ENCODE measurements at regions not wholly inside any gene's neighbourhood (a gene's known extent, or its start where the extent isn't known, plus 50 kb on each side); places are given as distances from the start of the nearest gene placed in this dataset.

DNA sequence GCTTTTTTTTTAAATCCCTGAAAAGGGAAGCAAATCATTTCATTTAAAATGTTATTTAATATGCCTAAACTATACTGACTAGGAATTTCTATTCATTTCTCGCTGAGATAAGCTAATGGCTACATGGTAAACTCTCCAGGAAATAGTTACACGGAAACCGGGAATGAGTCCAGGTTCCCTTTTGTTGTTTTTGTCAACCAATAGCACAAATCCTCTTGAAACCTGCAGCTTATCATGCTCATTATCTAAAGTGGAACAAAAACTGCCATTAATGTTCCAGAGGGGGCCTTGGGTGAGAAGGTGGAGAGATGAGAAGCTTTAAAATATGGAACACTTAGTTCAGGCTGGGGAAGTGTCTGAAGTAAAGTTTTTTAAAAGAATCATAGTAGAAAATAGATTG is 113.5 kb upstream of the ALCAM start:
- CTCF ChIA-PET = no interaction called here
- Histone ChIP-seq H3K4me3 (no peak overlapping the region), H3K4me1 (no peaks in the 10 kb centered on the region), H3K27ac (no peak overlapping the region), H3K9me3 (no peaks in the 10 kb centered on the region), H3K4me2 (no peak overlapping the region)
- no peak for DNase-seq (ENCODE audit: low read depth in 1 of 2, low spot score in 1 of 2)
- FAIRE-seq = no peak
- POLR2A ChIA-PET = no interaction called here
- no peak for TF ChIP-seq GATA3 (IDR thresholded peaks at IDR 0.05; ENCODE audit: borderline replicate concordance)
- TF ChIP-seq MAFK (IDR thresholded peaks at IDR 0.05; ENCODE audit: partially characterized antibody) = no peak
- TF ChIP-seq CBX8 (IDR thresholded peaks at IDR 0.05) = no peak
- TF ChIP-seq JUNB (IDR thresholded peaks at IDR 0.05) = no peak
- ATAC-seq = no peak
- WGBS (ENCODE audit: missing lambda C conversion rate) = 71% methylated on average over 3 of the region's 3 CpGs

GRCh38 chr3:105254154-105254553 is 112.6 kb upstream of the ALCAM start:
- WGBS (ENCODE audit: missing lambda C conversion rate) = 75% methylated on average over 2 of the region's 2 CpGs

GRCh38 chr3:105255350-105255749 is 111.4 kb upstream of the ALCAM start:
- 0 out of 6 replicates have a peak, but pooled peaks of 1 of the 2 experiments have one; percentile 30 for ATAC-seq

More at GRCh38 chr3:105254154-105254553, 112.6 kb upstream of the ALCAM start:
- H3K4me1 ChIP-seq = no peaks in the 10 kb centered on the region
- FAIRE-seq (no peak), ATAC-seq (no peak), DNase-seq (ENCODE audit: low read depth in 1 of 2, low spot score in 1 of 2) (no peak)
- ChIA-PET POLR2A (no interaction called here), CTCF (no interaction called here)
- no peak overlapping the region for H3K4me2 ChIP-seq
- TF ChIP-seq MAFK (IDR thresholded peaks at IDR 0.05; ENCODE audit: partially characterized antibody) (no peak), BHLHE40 (IDR thresholded peaks at IDR 0.05; ENCODE audit: low read depth, low read length) (no peak), FOSL2 (IDR thresholded peaks at IDR 0.05) (no peak), FOSL2 (CRISPR knock-in tag; IDR thresholded peaks at IDR 0.05) (no peak), CBX2 (IDR thresholded peaks at IDR 0.05; ENCODE audit: borderline replicate concordance, low read depth) (no peak), JUNB (IDR thresholded peaks at IDR 0.05) (no peak), HDAC2 (IDR thresholded peaks at IDR 0.05) (no peak), CBX8 (IDR thresholded peaks at IDR 0.05) (no peak), ATOH8 (CRISPR knock-in tag; IDR thresholded peaks at IDR 0.05; ENCODE audit: low read depth) (no peak), JUN (IDR thresholded peaks at IDR 0.05) (no peak), FOXS1 (CRISPR knock-in tag; IDR thresholded peaks at IDR 0.05) (no peak), NFE2L2 (conservative IDR thresholded peaks at IDR 0.05; ENCODE audit: low read length) (no peak), PHF8 (IDR thresholded peaks at IDR 0.05; ENCODE audit: borderline replicate concordance, low read depth) (no peak), POLR2A (IDR thresholded peaks at IDR 0.05; ENCODE audit: low read length) (no peak), FOSB (CRISPR knock-in tag; IDR thresholded peaks at IDR 0.05) (no peak), CHD4 (IDR thresholded peaks at IDR 0.05; ENCODE audit: borderline replicate concordance) (no peak), ZC3H11A (IDR thresholded peaks at IDR 0.05) (no peak), ELK1 (IDR thresholded peaks at IDR 0.05; ENCODE audit: low read depth, low read length) (no peak), HOXA7 (CRISPR knock-in tag; IDR thresholded peaks at IDR 0.05) (no peak), EHF (CRISPR knock-in tag; IDR thresholded peaks at IDR 0.05) (no peak)
- TF ChIP-seq, protein P1, sequence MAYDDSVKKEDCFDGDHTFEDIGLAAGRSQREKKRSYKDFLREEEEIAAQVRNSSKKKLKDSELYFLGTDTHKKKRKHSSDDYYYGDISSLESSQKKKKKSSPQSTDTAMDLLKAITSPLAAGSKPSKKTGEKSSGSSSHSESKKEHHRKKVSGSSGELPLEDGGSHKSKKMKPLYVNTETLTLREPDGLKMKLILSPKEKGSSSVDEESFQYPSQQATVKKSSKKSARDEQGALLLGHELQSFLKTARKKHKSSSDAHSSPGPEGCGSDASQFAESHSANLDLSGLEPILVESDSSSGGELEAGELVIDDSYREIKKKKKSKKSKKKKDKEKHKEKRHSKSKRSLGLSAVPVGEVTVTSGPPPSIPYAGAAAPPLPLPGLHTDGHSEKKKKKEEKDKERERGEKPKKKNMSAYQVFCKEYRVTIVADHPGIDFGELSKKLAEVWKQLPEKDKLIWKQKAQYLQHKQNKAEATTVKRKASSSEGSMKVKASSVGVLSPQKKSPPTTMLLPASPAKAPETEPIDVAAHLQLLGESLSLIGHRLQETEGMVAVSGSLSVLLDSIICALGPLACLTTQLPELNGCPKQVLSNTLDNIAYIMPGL (CRISPR knock-in tag; IDR thresholded peaks at IDR 0.05; ENCODE audit: borderline replicate concordance) = no peak
- H3K27ac ChIP-seq = no peak overlapping the region
- H3K4me3 ChIP-seq = no peak overlapping the region
- H3K9me3 ChIP-seq = no peaks in the 10 kb centered on the region

More at GRCh38 chr3:105255350-105255749, 111.4 kb upstream of the ALCAM start:
- Histone ChIP-seq H3K9me3 (peaks cover 5% of the 10 kb centered on the region; the same call in 1 of the 3 replicates), H3K27ac (no peak overlapping the region), H3K4me3 (no peak overlapping the region), H3K4me1 (no peaks in the 10 kb centered on the region), H3K4me2 (no peak overlapping the region)
- FAIRE-seq (peak; percentile 54), DNase-seq (ENCODE audit: low read depth in 1 of 2, low spot score in 1 of 2) (no peak)
- ChIA-PET POLR2A (no interaction called here), CTCF (no interaction called here)
- TF ChIP-seq POLR2A (IDR thresholded peaks at IDR 0.05; ENCODE audit: low read length) (no peak), POLR2AphosphoS2 (conservative IDR thresholded peaks at IDR 0.05; ENCODE audit: low read length) (no peak), NFE2L2 (conservative IDR thresholded peaks at IDR 0.05; ENCODE audit: low read length) (no peak), SMC3 (IDR thresholded peaks at IDR 0.05) (no peak), CBX2 (IDR thresholded peaks at IDR 0.05; ENCODE audit: borderline replicate concordance, low read depth) (no peak), RARB (CRISPR knock-in tag; IDR thresholded peaks at IDR 0.05) (no peak)
- TF ChIP-seq, protein P1 (CRISPR knock-in tag; IDR thresholded peaks at IDR 0.05; ENCODE audit: borderline replicate concordance) = no peak
- TF ChIP-seq, protein P2, sequence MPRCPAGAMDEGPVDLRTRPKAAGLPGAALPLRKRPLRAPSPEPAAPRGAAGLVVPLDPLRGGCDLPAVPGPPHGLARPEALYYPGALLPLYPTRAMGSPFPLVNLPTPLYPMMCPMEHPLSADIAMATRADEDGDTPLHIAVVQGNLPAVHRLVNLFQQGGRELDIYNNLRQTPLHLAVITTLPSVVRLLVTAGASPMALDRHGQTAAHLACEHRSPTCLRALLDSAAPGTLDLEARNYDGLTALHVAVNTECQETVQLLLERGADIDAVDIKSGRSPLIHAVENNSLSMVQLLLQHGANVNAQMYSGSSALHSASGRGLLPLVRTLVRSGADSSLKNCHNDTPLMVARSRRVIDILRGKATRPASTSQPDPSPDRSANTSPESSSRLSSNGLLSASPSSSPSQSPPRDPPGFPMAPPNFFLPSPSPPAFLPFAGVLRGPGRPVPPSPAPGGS (IDR thresholded peaks at IDR 0.05) = no peak
- WGBS (ENCODE audit: missing lambda C conversion rate) = 36% methylated on average over 2 of the region's 2 CpGs

All from A549 (cell line).